Bronchial epithelial cell (primary cell): ENCODE measurements at regions not wholly inside any gene's neighbourhood (a gene's known extent, or its start where the extent isn't known, plus 50 kb on each side); places are given as distances from the start of the nearest gene placed in this dataset.

Experiments used
- DNase-seq: peaks from one replicate; pipeline ENCODE4 v3.0.0-alpha.2; 2010; ENCODE audit warnings: low read depth
- FAIRE-seq: peaks from 2 replicates; lab custom pipeline; 2011; peaks lifted over from hg19 to GRCh38; lab: Jason Lieb, UNC
- H3K27me3 ChIP-seq: 2 replicates; pipeline ENCODE4 v1.5.1; 2011; ENCODE audit warnings: low read length; ENCODE audit not compliant: control insufficient read depth, insufficient read depth
- H3K36me3 ChIP-seq: 2 replicates; pipeline ENCODE4 v1.5.1; 2011; ENCODE audit warnings: low read length; ENCODE audit not compliant: control insufficient read depth, insufficient read depth
- H3K4me3 ChIP-seq: 2 replicates; pipeline ENCODE4 v1.5.1; 2011; ENCODE audit warnings: mild to moderate bottlenecking, low read depth, low read length, control low read depth
- TF ChIP-seq, protein P1 (sequence below): IDR thresholded peaks from 2 replicates; pipeline ENCODE4 v1.5.1; 2011; ENCODE audit warnings: mild to moderate bottlenecking, moderate library complexity, low read length, control low read depth, inconsistent platforms; ENCODE audit not compliant: insufficient read depth, severe bottlenecking

DNA sequence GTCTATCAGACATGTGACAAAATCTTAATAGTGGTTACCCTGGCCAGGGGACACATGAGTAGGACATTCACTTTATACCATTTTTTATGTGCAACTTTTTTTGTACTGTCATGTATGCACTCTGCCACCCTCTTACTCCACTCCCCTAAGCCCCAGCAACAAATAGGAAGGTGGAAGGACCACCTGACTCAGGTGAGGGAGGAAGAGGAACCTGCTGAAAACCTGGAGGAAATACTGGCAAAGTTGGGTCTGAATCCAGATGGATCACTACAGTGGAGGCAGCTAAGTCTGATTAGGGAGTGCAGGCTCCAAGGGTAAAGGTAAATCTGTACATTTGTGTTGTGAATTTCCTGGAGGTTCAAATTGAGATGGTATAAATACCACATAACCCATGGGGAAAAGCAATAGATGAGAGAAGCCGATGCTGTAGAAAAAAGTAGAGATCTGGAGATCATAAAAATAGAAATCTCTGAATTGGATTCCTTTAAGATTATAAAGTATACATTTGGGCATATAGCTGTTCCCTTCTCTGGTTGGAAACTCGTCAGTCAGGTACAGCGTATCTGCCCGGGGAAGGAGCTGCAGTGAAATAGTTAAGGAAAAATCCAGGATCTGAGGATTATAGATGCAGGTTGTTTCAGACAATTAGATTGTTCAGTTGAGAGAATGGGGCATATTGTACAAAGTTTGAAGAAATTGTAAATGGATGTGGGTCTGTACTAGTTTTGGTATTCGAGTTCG is 52.2 kb upstream of the OR9Q1 start:
- FAIRE-seq (no peak), DNase-seq (no peak)
- TF ChIP-seq, protein P1, sequence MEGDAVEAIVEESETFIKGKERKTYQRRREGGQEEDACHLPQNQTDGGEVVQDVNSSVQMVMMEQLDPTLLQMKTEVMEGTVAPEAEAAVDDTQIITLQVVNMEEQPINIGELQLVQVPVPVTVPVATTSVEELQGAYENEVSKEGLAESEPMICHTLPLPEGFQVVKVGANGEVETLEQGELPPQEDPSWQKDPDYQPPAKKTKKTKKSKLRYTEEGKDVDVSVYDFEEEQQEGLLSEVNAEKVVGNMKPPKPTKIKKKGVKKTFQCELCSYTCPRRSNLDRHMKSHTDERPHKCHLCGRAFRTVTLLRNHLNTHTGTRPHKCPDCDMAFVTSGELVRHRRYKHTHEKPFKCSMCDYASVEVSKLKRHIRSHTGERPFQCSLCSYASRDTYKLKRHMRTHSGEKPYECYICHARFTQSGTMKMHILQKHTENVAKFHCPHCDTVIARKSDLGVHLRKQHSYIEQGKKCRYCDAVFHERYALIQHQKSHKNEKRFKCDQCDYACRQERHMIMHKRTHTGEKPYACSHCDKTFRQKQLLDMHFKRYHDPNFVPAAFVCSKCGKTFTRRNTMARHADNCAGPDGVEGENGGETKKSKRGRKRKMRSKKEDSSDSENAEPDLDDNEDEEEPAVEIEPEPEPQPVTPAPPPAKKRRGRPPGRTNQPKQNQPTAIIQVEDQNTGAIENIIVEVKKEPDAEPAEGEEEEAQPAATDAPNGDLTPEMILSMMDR: no peak
- no peaks in the 10 kb centered on the region for H3K36me3 ChIP-seq
- no peak overlapping the region for H3K4me3 ChIP-seq
- no peaks in the 10 kb centered on the region for H3K27me3 ChIP-seq

- Histone ChIP-seq H3K4me3 (no peak overlapping the region), H3K36me3 (no peaks in the 10 kb centered on the region), H3K27me3 (no peaks in the 10 kb centered on the region)
- FAIRE-seq (no peak), DNase-seq (no peak)
- TF ChIP-seq, protein P1: no peak
Observed at GRCh38 chr11:57972013-57972367, 51.7 kb upstream of the OR9Q1 start.
